ENCODE measurements at regions not wholly inside any gene's neighbourhood (a gene's known extent, or its start where the extent isn't known, plus 50 kb on each side); places are given as distances from the start of the nearest gene placed in this dataset.
"Not testable (repeated sequence)": the region's sequence is repeated elsewhere in the genome, so short reads cannot be mapped to it uniquely, and the experiment has no call there.

GRCh38 chr13:65401315-65401714, 1828.8 kb downstream of the PCDH9 start:
- DNase-seq (ENCODE audit: insufficient read length, low spot score) (no peak), FAIRE-seq (no peak)
- no peak for TF ChIP-seq CTCF (IDR thresholded peaks at IDR 0.05; ENCODE audit: insufficient read depth, missing control alignments)

- no peak for TF ChIP-seq CTCF (IDR thresholded peaks at IDR 0.05; ENCODE audit: insufficient read depth, missing control alignments)
- FAIRE-seq (no peak), DNase-seq (ENCODE audit: insufficient read length, low spot score) (no peak)
Observed at GRCh38 chr13:65400702-65401101, 1829.4 kb downstream of the PCDH9 start.

GRCh38 chr13:65387743-65388347, 1842.3 kb downstream of the PCDH9 start:
- DNase-seq (ENCODE audit: insufficient read length, low spot score) (no peak), FAIRE-seq (no peak)
- no peak for TF ChIP-seq CTCF (IDR thresholded peaks at IDR 0.05; ENCODE audit: insufficient read depth, missing control alignments)

GRCh38 chr13:65378943-65379519, 1851.1 kb downstream of the PCDH9 start:
- DNase-seq (ENCODE audit: insufficient read length, low spot score) (no peak), FAIRE-seq (no peak)
- TF ChIP-seq CTCF (IDR thresholded peaks at IDR 0.05; ENCODE audit: insufficient read depth, missing control alignments) = no peak

- FAIRE-seq = no peak
- DNase-seq (ENCODE audit: insufficient read length, low spot score) = no peak
- no peak for TF ChIP-seq CTCF (IDR thresholded peaks at IDR 0.05; ENCODE audit: insufficient read depth, missing control alignments)
Observed at GRCh38 chr13:65378484-65378883, 1851.7 kb downstream of the PCDH9 start.

GRCh38 chr13:65368832-65369231, 1861.3 kb downstream of the PCDH9 start:
- FAIRE-seq (no peak), DNase-seq (ENCODE audit: insufficient read length, low spot score) (no peak)
- TF ChIP-seq CTCF (IDR thresholded peaks at IDR 0.05; ENCODE audit: insufficient read depth, missing control alignments) = no peak

GRCh38 chr13:65353951-65354350, 1876.2 kb downstream of the PCDH9 start:
- FAIRE-seq (no peak), DNase-seq (ENCODE audit: insufficient read length, low spot score) (no peak)
- TF ChIP-seq CTCF (IDR thresholded peaks at IDR 0.05; ENCODE audit: insufficient read depth, missing control alignments) = no peak

GRCh38 chr13:65353150-65353549, 1877.0 kb downstream of the PCDH9 start:
- DNase-seq (ENCODE audit: insufficient read length, low spot score); FAIRE-seq: not testable (repeated sequence)
